K562 (cell line): ENCODE measurements at regions not wholly inside any gene's neighbourhood (a gene's known extent, or its start where the extent isn't known, plus 50 kb on each side); places are given as distances from the start of the nearest gene placed in this dataset.

ENCODE experiments used
- ATAC-seq: fragments of 200-7000 bp; cut with Tn5 transposase; 3 replicates; pipeline ENCODE4 v1.9.1; 2020; ENCODE audit warnings: moderate library complexity
- BruUV-seq: library from RNA; stranded (reverse); fragments of 400-500 nt; replicated peaks from 2 replicates; lab custom pipeline; 2021; lab: Mats Ljungman, UMichigan
- CTCF ChIA-PET: fragments of 300-600 bp; formaldehyde crosslinking; extraction: SDS; loops from one replicate; lab custom pipeline; 2021; ENCODE audit warnings: low intra/inter-chr PET ratio; lab: Yijun Ruan, JAX
- POLR2A ChIA-PET: fragments of 300-600, 350-650 bp; sonication (Branson Sonifier 250); formaldehyde crosslinking; extraction: SDS; loops from one replicate; lab custom pipeline; 2021; ENCODE audit warnings: antibody characterized with exemption, inconsistent platforms; lab: Yijun Ruan, JAX
- DNase-seq, 4 experiments: peaks; one replicate each; pipeline versions ENCODE4 v3.0.0 to v3.0.0-alpha.2; 2011 to 2018; ENCODE audit warnings: low spot score in 3 of 4, mixed read lengths in 3 of 4; ENCODE audit errors: extremely low read depth in 1 of 4
- FAIRE-seq: peaks from 2 replicates; lab custom pipeline; 2011; peaks lifted over from hg19 to GRCh38; lab: Jason Lieb, UNC
- H2AFZ ChIP-seq: 2 replicates; pipeline ENCODE4 v1.6.0; 2011; ENCODE audit warnings: low read depth, low read length, control low read depth, inconsistent platforms
- H3K27ac ChIP-seq: fragments of 200-600 bp; 3 replicates; pipeline ENCODE4 v1.8.0; 2011; ENCODE audit warnings: low read depth, mild to moderate bottlenecking, control low read depth, inconsistent platforms, low read length, moderate library complexity, mixed read lengths; ENCODE audit errors: extremely low read depth
- H3K27me3 ChIP-seq, 2 experiments: fragments of 300-600 bp in 1 of 2; 2 replicates in 1 of 2; 3 replicates in 1 of 2; pipeline versions ENCODE4 v1.6.0 to v1.8.0; 2011; ENCODE audit warnings: inconsistent platforms in 2 of 2, low read length in 2 of 2, mild to moderate bottlenecking in 1 of 2, mixed read lengths in 1 of 2, moderate library complexity in 1 of 2; ENCODE audit not compliant: control insufficient read depth in 2 of 2, insufficient read depth in 2 of 2
- H3K36me3 ChIP-seq: fragments of 300-600 bp; 3 replicates; pipeline ENCODE4 v1.8.0; 2011; ENCODE audit warnings: mild to moderate bottlenecking, low read length, inconsistent platforms; ENCODE audit not compliant: control insufficient read depth, insufficient read depth
- H3K4me1 ChIP-seq, 2 experiments: fragments of 200-600 bp in 1 of 2; replicated peaks in 1 of 2; 2 replicates in 1 of 2; 3 replicates in 1 of 2; pipeline versions ENCODE4 v1.5.1 to v1.8.0; 2011; ENCODE audit warnings: inconsistent platforms in 2 of 2, low read length in 2 of 2, mild to moderate bottlenecking in 1 of 2, mixed read lengths in 1 of 2, moderate library complexity in 1 of 2; ENCODE audit not compliant: control insufficient read depth in 2 of 2, insufficient read depth in 2 of 2
- H3K4me2 ChIP-seq: 2 replicates; pipeline ENCODE4 v1.6.1; 2011; ENCODE audit warnings: low read length, control low read depth, inconsistent platforms, mixed read lengths; ENCODE audit not compliant: insufficient read depth
- H3K4me3 ChIP-seq: fragments of 200-600 bp; sonication (generic), shearing (Covaris generic); 2 replicates; pipeline ENCODE4 v1.5.1; 2016; ENCODE audit warnings: control low read depth, inconsistent platforms
- H3K79me2 ChIP-seq: fragments of 200-600 bp; 3 replicates; pipeline ENCODE4 v1.8.0; 2011; ENCODE audit warnings: low read length, inconsistent platforms; ENCODE audit not compliant: control insufficient read depth, insufficient read depth
- H3K9ac ChIP-seq, 2 experiments: 2 replicates each; pipeline versions ENCODE4 v1.6.0 to v1.6.1; 2011; ENCODE audit warnings: low read depth in 2 of 2, low read length in 2 of 2, control low read depth in 1 of 2, inconsistent platforms in 1 of 2, mild to moderate bottlenecking in 1 of 2, mixed read lengths in 1 of 2; ENCODE audit not compliant: insufficient read depth in 1 of 2
- H3K9me1 ChIP-seq: one replicate; pipeline ENCODE4 v1.6.0; 2011; ENCODE audit warnings: inconsistent platforms, mild to moderate bottlenecking, low read length, moderate library complexity; ENCODE audit not compliant: control insufficient read depth, insufficient read depth
- H3K9me3 ChIP-seq: replicated peaks from 2 replicates; pipeline ENCODE4 v1.5.1; 2011; ENCODE audit warnings: low read depth, low read length, inconsistent platforms; ENCODE audit not compliant: control insufficient read depth, insufficient read depth
- H4K20me1 ChIP-seq: replicated peaks from 2 replicates; pipeline ENCODE4 v1.6.1; 2011; ENCODE audit warnings: low read length, inconsistent platforms, mixed read lengths; ENCODE audit not compliant: control insufficient read depth, insufficient read depth
- ASH1L ChIP-seq: fragments of 450-650 bp; IDR thresholded peaks from 2 replicates; pipeline ENCODE4 v1.6.1; 2018; ENCODE audit warnings: borderline replicate concordance, mild to moderate bottlenecking, low read depth; ENCODE audit not compliant: partially characterized antibody
- CBX3 ChIP-seq, 2 experiments: IDR thresholded peaks; 1 replicate in 1 of 2; 2 replicates in 1 of 2; pipeline ENCODE4 v1.6.1; 2012; ENCODE audit warnings: inconsistent platforms in 2 of 2, low read length in 2 of 2, borderline replicate concordance in 1 of 2, control low read depth in 1 of 2
- CEBPB ChIP-seq: fragments of 450-650 bp; IDR thresholded peaks from 2 replicates; pipeline ENCODE4 v1.6.1; 2016; ENCODE audit warnings: missing genetic modification characterization, missing compliant biosample characterization
- E2F1 ChIP-seq: sonication (generic); formaldehyde crosslinking; IDR thresholded peaks from 2 replicates; pipeline ENCODE4 v1.8.1; 2023; ENCODE audit warnings: mild to moderate bottlenecking, missing genetic modification reagents, moderate library complexity
- HNRNPL ChIP-seq: fragments of 200-400 bp; formaldehyde crosslinking; IDR thresholded peaks from 2 replicates; pipeline ENCODE4 v1.6.1; 2017; ENCODE audit warnings: low read depth, mild to moderate bottlenecking, low read length
- MYNN ChIP-seq, 2 experiments: sonication (generic); formaldehyde crosslinking in 1 of 2; IDR thresholded peaks; 2 replicates each; pipeline versions ENCODE4 v1.5.0 to v1.6.1; 2016 to 2020; ENCODE audit warnings: antibody characterized with exemption in 1 of 2, missing genetic modification reagents in 1 of 2
- PHB2 ChIP-seq: fragments of 450-650 bp; IDR thresholded peaks from 2 replicates; pipeline ENCODE4 v1.6.1; 2017; ENCODE audit warnings: low read depth
- STAT6 ChIP-seq: sonication (generic); formaldehyde crosslinking; IDR thresholded peaks from 2 replicates; pipeline ENCODE4 v1.8.1; 2023; ENCODE audit warnings: mild to moderate bottlenecking, missing genetic modification reagents
- ZBTB9 ChIP-seq: fragments of 450-650 bp; formaldehyde crosslinking; IDR thresholded peaks from 2 replicates; pipeline ENCODE4 v1.4.0; 2020; ENCODE audit warnings: mild to moderate bottlenecking, moderate library complexity
- ZNF146 ChIP-seq: IDR thresholded peaks from one replicate; pipeline ENCODE4 v1.6.1; 2018; ENCODE audit warnings: missing compliant biosample characterization; ENCODE audit not compliant: unreplicated experiment
- ZNF280A ChIP-seq: fragments of 450-650 bp; IDR thresholded peaks from 2 replicates; pipeline ENCODE4 v1.6.1; 2018; ENCODE audit warnings: mild to moderate bottlenecking, low read depth; ENCODE audit not compliant: partially characterized antibody
- ZNF3 ChIP-seq: fragments of 250-450 bp; sonication (Bioruptor Pico); IDR thresholded peaks from 2 replicates; pipeline ENCODE4 v1.5.0; 2021; ENCODE audit warnings: mild to moderate bottlenecking, moderate library complexity
- WGBS: fragments of 100-300 bp; shearing (Covaris generic); methylation state at CpG from one replicate; pipeline ENCODE4 v1.1.6; 2016; ENCODE audit warnings: low coverage, mixed read lengths; ENCODE audit not compliant: insufficient coverage; ENCODE audit errors: missing lambda C conversion rate; 5-methylcytosine and 5-hydroxymethylcytosine counted together
- in situ Hi-C: fragments of 300-500 bp; cut with MboI; formaldehyde crosslinking; loops from 4 replicates; pipeline ENCODE4 v1.15.0; 2018; ENCODE audit warnings: inconsistent platforms, mixed read lengths
- intact Hi-C: fragments of 100-400 bp; cut with micrococcal nuclease; formaldehyde crosslinking; loops from 2 replicates; pipeline ENCODE4 v1.14.2; 2022

- no peak overlapping the region for H2AFZ ChIP-seq
- H3K9me1 ChIP-seq: no peaks in the 10 kb centered on the region
- H3K79me2 ChIP-seq: no peaks in the 10 kb centered on the region
- WGBS: 0% methylated on average over 1 of the region's 1 CpG
- TF ChIP-seq PHB2 (no peak), CEBPB (tag) (no peak), CBX3 (IDR thresholded peaks at IDR 0.05; ENCODE audit: borderline replicate concordance in 1 of 2, low read length in 2 of 2) (no peak), ZNF3 (CRISPR knock-in tag) (no peak), HNRNPL (no peak), ZNF280A (no peak), ASH1L (no peak), MYNN (IDR thresholded peaks at IDR 0.05) (no peak), MYNN (CRISPR knock-in tag; IDR thresholded peaks at IDR 0.05) (no peak), E2F1 (CRISPR knock-in tag) (no peak), ZBTB9 (CRISPR knock-in tag) (no peak), ZNF146 (CRISPR knock-in tag) (no peak), STAT6 (CRISPR knock-in tag) (no peak)
- ChIA-PET POLR2A (no interaction called here), CTCF (no interaction called here)
- in situ Hi-C loops: no loop called here
- H3K36me3 ChIP-seq: no peaks in the 10 kb centered on the region
- H3K27ac ChIP-seq: no peak overlapping the region
- H4K20me1 ChIP-seq: no peaks in the 10 kb centered on the region
- FAIRE-seq (no peak), ATAC-seq (no peak), DNase-seq (no peak)
- no peaks in the 10 kb centered on the region for H3K4me1 ChIP-seq
- H3K4me2 ChIP-seq: no peak overlapping the region
- peaks cover 3% of the 10 kb centered on the region for H3K9me3 ChIP-seq
- BruUV-seq: no TSS peak
- H3K27me3 ChIP-seq: no peaks in the 10 kb centered on the region
- H3K9ac ChIP-seq: no peak overlapping the region
- intact Hi-C loops: no loop called here
- no peak overlapping the region for H3K4me3 ChIP-seq
These were observed 167.3 kb upstream of the SRD5A2 start for GRCh38 chr2:31748041-31748440.
